MM.1S (cell line): ENCODE measurements at regions not wholly inside any gene's neighbourhood (a gene's known extent, or its start where the extent isn't known, plus 50 kb on each side); places are given as distances from the start of the nearest gene placed in this dataset.

Source experiments
- EZH2 ChIP-seq: fragments of 300-600 bp; sonication (generic); optimal IDR thresholded peaks from 2 replicates; pipeline ENCODE3; 2017; ENCODE audit warnings: low read depth, mild to moderate bottlenecking, antibody characterized with exemption, low read length, mixed read lengths
- EZH2phosphoT487 ChIP-seq: fragments of 300-600 bp; sonication (generic); IDR thresholded peaks from 2 replicates; pipeline ENCODE4 v1.6.1; 2018; ENCODE audit warnings: antibody characterized with exemption, low read length
- TF ChIP-seq, protein P1 (sequence below): fragments of 300-600 bp; sonication (generic); IDR thresholded peaks from 2 replicates; pipeline ENCODE4 v1.5.1; 2016; ENCODE audit warnings: antibody characterized with exemption, low read length, mixed read lengths

DNA sequence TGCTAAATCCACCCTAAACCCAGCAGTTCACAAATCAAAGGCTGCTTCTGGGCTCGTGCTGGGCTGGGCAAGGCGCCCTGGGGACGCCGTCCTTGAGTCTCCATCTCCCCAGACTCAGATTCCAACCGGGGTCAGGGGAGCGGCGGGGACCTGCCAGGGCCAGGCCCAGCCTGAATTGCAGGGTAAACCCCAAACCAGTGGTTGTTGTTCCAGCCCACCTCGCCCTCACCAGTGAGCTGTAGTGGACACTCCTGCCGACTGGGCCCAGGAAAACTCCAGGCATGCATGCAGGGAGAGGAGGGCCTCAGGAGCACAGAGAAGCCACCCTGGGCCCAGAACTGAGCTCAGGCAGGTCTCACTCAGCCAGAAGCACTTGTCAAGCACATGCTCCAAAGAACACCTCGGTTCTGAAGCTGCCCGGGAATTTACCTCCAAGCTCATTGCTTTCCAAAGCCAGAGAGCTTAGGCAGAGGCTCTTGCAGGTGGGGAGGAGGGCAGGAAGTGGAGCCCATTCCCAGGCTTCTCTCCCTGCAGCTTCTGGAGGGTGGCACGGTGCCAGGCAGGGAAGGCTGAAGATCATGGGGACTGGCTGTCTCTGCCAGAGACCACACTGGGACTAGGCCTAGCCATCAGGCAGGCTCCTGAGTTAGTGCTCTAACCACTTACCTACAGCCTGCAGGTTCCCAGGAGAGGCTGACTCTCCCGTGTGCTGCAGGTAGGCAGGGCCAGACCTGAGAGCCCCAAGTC, 437.0 kb downstream of the MATN1 start:
- TF ChIP-seq, protein P1, sequence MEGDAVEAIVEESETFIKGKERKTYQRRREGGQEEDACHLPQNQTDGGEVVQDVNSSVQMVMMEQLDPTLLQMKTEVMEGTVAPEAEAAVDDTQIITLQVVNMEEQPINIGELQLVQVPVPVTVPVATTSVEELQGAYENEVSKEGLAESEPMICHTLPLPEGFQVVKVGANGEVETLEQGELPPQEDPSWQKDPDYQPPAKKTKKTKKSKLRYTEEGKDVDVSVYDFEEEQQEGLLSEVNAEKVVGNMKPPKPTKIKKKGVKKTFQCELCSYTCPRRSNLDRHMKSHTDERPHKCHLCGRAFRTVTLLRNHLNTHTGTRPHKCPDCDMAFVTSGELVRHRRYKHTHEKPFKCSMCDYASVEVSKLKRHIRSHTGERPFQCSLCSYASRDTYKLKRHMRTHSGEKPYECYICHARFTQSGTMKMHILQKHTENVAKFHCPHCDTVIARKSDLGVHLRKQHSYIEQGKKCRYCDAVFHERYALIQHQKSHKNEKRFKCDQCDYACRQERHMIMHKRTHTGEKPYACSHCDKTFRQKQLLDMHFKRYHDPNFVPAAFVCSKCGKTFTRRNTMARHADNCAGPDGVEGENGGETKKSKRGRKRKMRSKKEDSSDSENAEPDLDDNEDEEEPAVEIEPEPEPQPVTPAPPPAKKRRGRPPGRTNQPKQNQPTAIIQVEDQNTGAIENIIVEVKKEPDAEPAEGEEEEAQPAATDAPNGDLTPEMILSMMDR: no peak
- TF ChIP-seq EZH2: no peak
- TF ChIP-seq EZH2phosphoT487: no peak
